ENCODE measurements at regions not wholly inside any gene's neighbourhood (a gene's known extent, or its start where the extent isn't known, plus 50 kb on each side); places are given as distances from the start of the nearest gene placed in this dataset.

GRCh38 chr3:94596887-94597566, 534.2 kb downstream of the NSUN3 start:
- TF ChIP-seq CTCF (IDR thresholded peaks at IDR 0.05 in 2 of 3, conservative IDR thresholded peaks at IDR 0.05 in 1 of 3; ENCODE audit: borderline replicate concordance in 1 of 3, insufficient read depth in 1 of 3, low read depth in 2 of 3, low read length in 2 of 3) (no peak), EZH2phosphoT487 (IDR thresholded peaks at IDR 0.05; ENCODE audit: borderline replicate concordance) (no peak), ZNF274 (IDR thresholded peaks at IDR 0.05; ENCODE audit: low read depth, low read length) (no peak), POLR2A (IDR thresholded peaks at IDR 0.05; ENCODE audit: borderline replicate concordance, extremely low read depth, insufficient read depth, insufficient read length) (no peak)
